Thyroid gland (tissue), 4 donors: ENCODE measurements at regions not wholly inside any gene's neighbourhood (a gene's known extent, or its start where the extent isn't known, plus 50 kb on each side); places are given as distances from the start of the nearest gene placed in this dataset.

Source experiments
- POLR2A ChIP-seq, 2 donors: fragments of 450-650 bp; IDR thresholded peaks; one replicate each; pipeline ENCODE4 v1.6.1; 2017; ENCODE audit warnings: antibody characterized with exemption in 2 of 2, mild to moderate bottlenecking in 2 of 2, moderate library complexity in 1 of 2
- TF ChIP-seq, protein P1 (sequence below), 6 experiments: fragments of 200-600 bp in 3 of 6; fragments of 450-650 bp in 3 of 6; sonication (generic) in 3 of 6; IDR thresholded peaks; one replicate each; pipeline ENCODE4 v1.5.1; 2016 to 2019; ENCODE audit warnings: antibody characterized with exemption in 6 of 6, mild to moderate bottlenecking in 2 of 6, inconsistent platforms in 1 of 6, moderate library complexity in 1 of 6

DNA sequence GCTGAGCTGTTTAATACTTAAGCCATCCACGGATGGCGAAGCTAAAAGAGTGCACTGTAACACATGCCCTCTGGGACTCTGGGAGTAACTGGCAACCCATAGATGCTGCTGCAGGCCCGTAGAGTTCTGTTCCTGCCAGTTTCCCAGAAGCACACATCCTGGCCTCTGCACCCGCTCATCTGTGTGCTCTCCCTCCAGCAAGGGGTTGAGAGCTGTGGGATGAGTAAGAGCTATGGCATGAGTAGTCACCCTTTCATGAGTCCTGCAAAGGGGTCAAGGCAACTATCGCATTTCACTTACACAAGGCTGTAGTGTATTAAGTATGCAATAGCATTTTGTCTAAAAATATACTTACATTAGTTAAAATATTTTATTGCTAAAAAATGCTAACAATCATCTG, 1341.8 kb upstream of the NXPH2 start:
- TF ChIP-seq, protein P1, sequence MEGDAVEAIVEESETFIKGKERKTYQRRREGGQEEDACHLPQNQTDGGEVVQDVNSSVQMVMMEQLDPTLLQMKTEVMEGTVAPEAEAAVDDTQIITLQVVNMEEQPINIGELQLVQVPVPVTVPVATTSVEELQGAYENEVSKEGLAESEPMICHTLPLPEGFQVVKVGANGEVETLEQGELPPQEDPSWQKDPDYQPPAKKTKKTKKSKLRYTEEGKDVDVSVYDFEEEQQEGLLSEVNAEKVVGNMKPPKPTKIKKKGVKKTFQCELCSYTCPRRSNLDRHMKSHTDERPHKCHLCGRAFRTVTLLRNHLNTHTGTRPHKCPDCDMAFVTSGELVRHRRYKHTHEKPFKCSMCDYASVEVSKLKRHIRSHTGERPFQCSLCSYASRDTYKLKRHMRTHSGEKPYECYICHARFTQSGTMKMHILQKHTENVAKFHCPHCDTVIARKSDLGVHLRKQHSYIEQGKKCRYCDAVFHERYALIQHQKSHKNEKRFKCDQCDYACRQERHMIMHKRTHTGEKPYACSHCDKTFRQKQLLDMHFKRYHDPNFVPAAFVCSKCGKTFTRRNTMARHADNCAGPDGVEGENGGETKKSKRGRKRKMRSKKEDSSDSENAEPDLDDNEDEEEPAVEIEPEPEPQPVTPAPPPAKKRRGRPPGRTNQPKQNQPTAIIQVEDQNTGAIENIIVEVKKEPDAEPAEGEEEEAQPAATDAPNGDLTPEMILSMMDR (IDR thresholded peaks at IDR 0.05) = no peak
- TF ChIP-seq POLR2A (IDR thresholded peaks at IDR 0.05) = no peak
